SH-SY5Y (cell line): ENCODE measurements at regions not wholly inside any gene's neighbourhood (a gene's known extent, or its start where the extent isn't known, plus 50 kb on each side); places are given as distances from the start of the nearest gene placed in this dataset.

Experiments used
- GATA2 ChIP-seq: IDR thresholded peaks from 2 replicates; pipeline ENCODE4 v1.6.1; 2011; ENCODE audit warnings: mild to moderate bottlenecking, low read depth, low read length
- GATA3 ChIP-seq: IDR thresholded peaks from 2 replicates; pipeline ENCODE4 v1.6.1; 2011; ENCODE audit warnings: low read depth, mild to moderate bottlenecking, low read length, moderate library complexity

- TF ChIP-seq GATA3 (no peak), GATA2 (no peak)
Measured at GRCh38 chr12:123066384-123066710, 84.5 kb downstream of the PITPNM2 start.
